Duodenal mucosa (tissue), 2 donors: ENCODE measurements at regions not wholly inside any gene's neighbourhood (a gene's known extent, or its start where the extent isn't known, plus 50 kb on each side); places are given as distances from the start of the nearest gene placed in this dataset.
"Not testable (repeated sequence)": the region's sequence is repeated elsewhere in the genome, so short reads cannot be mapped to it uniquely, and the experiment has no call there.

Experiments
- H3K27ac ChIP-seq: one replicate; pipeline ENCODE4 v1.7.0; 2013; ENCODE audit warnings: low read depth, low read length
- H3K27me3 ChIP-seq, 2 donors: one replicate each; pipeline ENCODE4 v1.7.0; 2013; ENCODE audit warnings: low read length in 2 of 2, control low read depth in 1 of 2; ENCODE audit not compliant: insufficient read depth in 2 of 2, control insufficient read depth in 1 of 2
- H3K36me3 ChIP-seq, 2 donors: one replicate each; pipeline ENCODE4 v1.7.0; 2013; ENCODE audit warnings: low read length in 2 of 2, control low read depth in 1 of 2; ENCODE audit not compliant: insufficient read depth in 2 of 2, control insufficient read depth in 1 of 2
- H3K4me1 ChIP-seq, 2 donors: one replicate each; pipeline ENCODE4 v1.7.0; 2013; ENCODE audit warnings: low read length in 2 of 2, control low read depth in 1 of 2; ENCODE audit not compliant: insufficient read depth in 2 of 2, control insufficient read depth in 1 of 2
- H3K4me3 ChIP-seq, 2 donors: one replicate each; pipeline ENCODE4 v1.7.0; 2013; ENCODE audit warnings: low read length in 2 of 2, low read depth in 1 of 2
- H3K9ac ChIP-seq, 2 donors: one replicate each; pipeline ENCODE4 v1.7.0; 2013; ENCODE audit warnings: low read length in 2 of 2, low read depth in 1 of 2
- H3K9me3 ChIP-seq, 2 donors: one replicate each; pipeline ENCODE4 v1.7.0; 2013; ENCODE audit warnings: low read length in 2 of 2, control low read depth in 1 of 2; ENCODE audit not compliant: control insufficient read depth in 1 of 2

DNA sequence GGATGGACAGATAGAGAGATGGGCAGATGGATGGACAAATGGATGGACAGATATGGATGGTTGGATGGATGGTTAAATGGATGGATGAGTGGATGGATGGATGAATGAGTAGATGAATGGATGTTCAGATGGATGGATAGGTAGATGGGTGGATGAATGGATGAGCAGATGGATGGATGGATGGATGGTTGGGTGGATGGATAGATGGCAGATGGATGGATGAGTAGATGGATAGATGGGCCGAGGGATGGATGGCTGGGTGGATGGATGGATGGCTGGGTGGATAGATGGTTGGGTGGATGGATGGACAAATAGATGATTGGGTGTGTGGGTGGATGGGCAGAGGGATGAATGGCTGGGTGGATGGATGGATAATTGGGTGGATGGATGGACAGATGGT, 98.9 kb upstream of the OTOS start:
- H3K27ac ChIP-seq: no peak overlapping the region

DNA sequence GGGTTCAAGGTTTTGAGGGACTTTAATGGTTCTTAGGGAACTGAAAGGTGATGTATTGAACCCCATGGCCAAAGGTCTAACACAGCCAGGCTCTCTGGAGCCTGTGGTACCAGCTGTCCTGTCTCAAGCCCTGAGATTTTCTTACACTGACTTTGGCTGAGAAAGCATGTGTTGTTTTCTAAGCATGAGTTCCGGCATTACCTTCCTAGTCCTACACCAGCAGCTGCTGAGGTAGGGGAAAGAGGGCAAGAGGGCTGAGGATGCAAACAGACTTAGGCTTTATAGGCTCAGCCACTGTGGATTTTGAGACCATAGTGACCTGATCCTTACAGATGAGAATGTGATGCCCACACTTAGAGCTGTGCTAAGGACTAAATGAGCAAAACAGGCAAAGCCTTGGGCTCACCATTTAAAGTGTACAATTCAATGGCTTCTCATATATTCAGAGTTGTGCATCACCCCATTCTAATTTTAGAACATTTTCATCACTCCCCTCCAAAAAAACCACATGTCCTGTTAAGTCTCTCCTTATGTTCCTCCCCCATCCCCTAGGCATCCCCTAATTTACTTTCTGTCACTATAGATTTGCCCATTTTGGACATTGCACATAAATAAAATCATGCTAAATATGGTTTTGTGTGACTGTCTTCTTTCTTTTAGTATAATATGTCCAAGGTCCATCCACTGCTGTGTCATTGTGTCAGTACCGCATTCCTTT, 99.7 kb upstream of the OTOS start:
- Histone ChIP-seq H3K36me3 (no peaks in the 10 kb centered on the region), H3K9me3 (no peaks in the 10 kb centered on the region), H3K4me1 (no peaks in the 10 kb centered on the region), H3K27me3 (peaks cover 0 to 3% of the 10 kb centered on the region in 2 donors), H3K27ac (no peak overlapping the region), H3K9ac (no peak overlapping the region), H3K4me3 (no peak overlapping the region)

More for the DNA sequence above, 98.9 kb upstream of the OTOS start:
- H3K4me1 ChIP-seq: no peaks in the 10 kb centered on the region
- no peaks in the 10 kb centered on the region for H3K36me3 ChIP-seq
- H3K9me3 ChIP-seq: no peaks in the 10 kb centered on the region
- no peak overlapping the region for H3K9ac ChIP-seq
- no peak overlapping the region for H3K4me3 ChIP-seq
- peaks cover 0 to 3% of the 10 kb centered on the region in 2 donors for H3K27me3 ChIP-seq

DNA sequence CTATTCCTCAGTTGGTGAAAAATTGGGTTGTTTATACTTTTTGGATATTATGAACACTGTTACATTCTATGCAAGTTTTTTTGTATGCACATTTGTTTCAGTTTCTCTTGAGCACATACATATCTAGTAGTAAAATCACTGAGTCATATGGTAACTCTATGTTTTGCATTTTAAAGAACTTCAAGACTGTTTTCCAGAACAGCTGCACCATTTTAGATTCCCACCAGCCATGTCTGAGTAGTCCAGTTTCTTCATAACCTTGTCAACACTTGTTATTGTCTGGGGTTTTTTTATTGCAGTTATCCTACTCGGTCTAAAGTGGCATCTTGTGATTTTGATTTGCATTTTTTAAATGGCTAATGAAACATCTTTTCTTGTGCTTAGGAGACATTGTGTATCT, 100.3 kb upstream of the OTOS start:
- Histone ChIP-seq H3K27ac (no peak overlapping the region), H3K4me1 (no peaks in the 10 kb centered on the region), H3K27me3 (peaks cover 0 to 3% of the 10 kb centered on the region in 2 donors), H3K9ac (no peak overlapping the region), H3K36me3 (no peaks in the 10 kb centered on the region), H3K9me3 (no peaks in the 10 kb centered on the region), H3K4me3 (no peak overlapping the region)

DNA sequence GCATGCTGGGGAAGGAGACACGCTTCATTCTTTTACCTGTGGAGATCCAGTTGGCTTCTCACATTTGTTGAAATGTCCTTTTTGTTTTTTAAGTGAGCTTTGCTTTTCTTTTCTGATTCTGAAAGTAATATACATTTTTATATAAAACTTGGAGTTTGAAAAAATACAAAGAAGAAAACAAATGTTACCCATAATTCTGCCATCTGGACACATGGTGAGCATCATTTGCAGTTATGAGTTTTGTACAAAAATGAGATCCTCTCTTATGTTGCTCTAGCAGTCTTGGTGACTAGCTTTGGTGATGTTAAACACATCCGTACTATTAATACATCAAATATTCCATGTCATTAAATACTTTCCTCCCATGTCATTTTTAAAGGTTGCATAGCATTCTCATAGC, 101.1 kb upstream of the OTOS start:
- Histone ChIP-seq H3K4me1 (no peaks in the 10 kb centered on the region), H3K27ac (no peak overlapping the region), H3K9ac (no peak overlapping the region), H3K36me3 (no peaks in the 10 kb centered on the region), H3K9me3 (no peaks in the 10 kb centered on the region), H3K27me3 (peaks cover 0 to 3% of the 10 kb centered on the region in 2 donors), H3K4me3 (no peak overlapping the region)

DNA sequence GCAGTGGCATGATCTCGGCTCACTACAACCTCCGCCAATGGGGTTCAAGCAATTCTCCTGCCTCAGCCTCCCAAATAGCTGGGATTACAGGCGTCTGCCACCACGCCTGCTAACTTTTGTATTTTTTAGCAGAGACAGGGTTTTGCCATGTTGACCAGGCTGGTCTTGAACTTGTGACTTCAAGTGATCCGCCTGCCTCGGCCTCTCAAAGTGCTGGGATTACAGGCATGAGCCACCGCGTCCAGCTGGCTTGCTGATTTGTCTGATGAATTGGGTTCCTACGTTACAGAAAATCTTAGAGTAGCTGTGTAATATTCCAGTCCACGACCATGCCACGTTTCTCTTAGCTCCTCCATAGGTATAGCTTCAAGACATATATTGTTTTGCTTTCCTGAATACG, 102.6 kb upstream of the OTOS start:
- H3K9ac ChIP-seq, H3K27me3 ChIP-seq, H3K36me3 ChIP-seq, H3K9me3 ChIP-seq, H3K4me3 ChIP-seq, H3K4me1 ChIP-seq, H3K27ac ChIP-seq: not testable (repeated sequence)

DNA sequence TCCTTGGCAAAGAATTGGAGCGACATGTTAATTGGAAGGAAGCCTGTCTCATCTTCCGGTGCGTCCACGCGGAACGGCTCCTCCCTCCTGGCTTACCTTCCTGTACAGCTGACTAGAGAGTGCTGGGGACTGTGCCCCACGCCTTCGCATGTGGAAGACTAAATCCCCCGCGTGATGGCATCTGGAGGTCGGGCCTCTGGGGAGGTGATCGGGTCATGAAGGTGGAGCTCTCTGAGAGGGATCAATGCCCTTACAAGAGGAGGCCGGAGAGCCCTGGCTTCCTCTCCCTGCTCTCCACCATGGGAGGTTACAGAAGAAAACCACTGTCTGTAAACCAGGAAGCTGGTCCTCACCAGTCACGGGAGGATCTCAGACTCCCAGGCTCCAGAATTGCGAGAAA, 104.1 kb upstream of the OTOS start:
- no peaks in the 10 kb centered on the region for H3K9me3 ChIP-seq
- no peaks in the 10 kb centered on the region for H3K27me3 ChIP-seq
- no peak overlapping the region for H3K27ac ChIP-seq
- no peak overlapping the region for H3K9ac ChIP-seq
- H3K4me1 ChIP-seq: no peaks in the 10 kb centered on the region
- no peak overlapping the region for H3K4me3 ChIP-seq
- H3K36me3 ChIP-seq: no peaks in the 10 kb centered on the region

DNA sequence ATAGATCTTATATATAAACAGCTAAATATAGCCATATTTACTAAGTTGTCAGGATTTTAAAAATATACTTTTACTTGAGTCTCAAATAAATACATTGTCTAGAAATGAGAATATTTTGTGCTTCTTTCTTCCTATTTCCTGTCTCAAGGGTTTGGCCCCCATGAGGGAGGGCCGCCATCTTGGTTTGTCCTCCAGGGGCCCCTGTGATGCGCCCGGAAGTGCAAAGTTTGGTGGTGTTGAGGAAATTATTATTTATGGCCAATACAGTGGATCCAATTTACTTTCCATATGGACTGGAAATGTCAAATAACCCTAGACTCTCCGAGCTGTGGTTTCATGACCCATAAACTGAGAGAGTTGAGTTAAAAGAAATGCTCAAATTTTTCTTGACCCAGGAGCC, 104.7 kb upstream of the OTOS start:
- Histone ChIP-seq H3K27ac (no peak overlapping the region), H3K36me3 (no peaks in the 10 kb centered on the region), H3K4me3 (no peak overlapping the region), H3K4me1 (no peaks in the 10 kb centered on the region), H3K9me3 (no peaks in the 10 kb centered on the region), H3K9ac (no peak overlapping the region), H3K27me3 (no peaks in the 10 kb centered on the region)

DNA sequence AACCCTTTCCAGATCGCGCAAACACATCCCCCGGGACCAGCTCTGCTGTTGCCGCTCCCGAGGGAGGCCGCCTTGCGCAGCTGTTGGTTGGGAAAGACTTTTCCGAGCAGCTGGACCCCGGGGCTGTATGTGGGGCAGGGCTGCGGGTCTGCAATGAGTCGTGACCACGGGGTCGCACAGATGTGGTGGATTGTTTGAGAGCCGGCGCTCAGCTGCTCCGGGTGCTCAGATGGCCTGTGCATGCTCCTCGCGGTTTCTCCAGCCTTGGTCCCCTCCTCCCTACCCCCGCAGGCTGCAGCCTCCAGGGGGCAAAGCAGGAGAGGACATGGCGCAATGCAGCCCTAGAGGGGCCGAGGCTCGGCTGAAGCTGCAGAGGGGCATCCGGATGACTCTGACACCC, 105.2 kb upstream of the OTOS start:
- no peak overlapping the region for H3K4me3 ChIP-seq
- no peaks in the 10 kb centered on the region for H3K36me3 ChIP-seq
- no peak overlapping the region for H3K9ac ChIP-seq
- no peaks in the 10 kb centered on the region for H3K9me3 ChIP-seq
- H3K4me1 ChIP-seq: peaks cover 4% of the 10 kb centered on the region in 2 donors
- H3K27ac ChIP-seq: no peak overlapping the region
- H3K27me3 ChIP-seq: no peaks in the 10 kb centered on the region

DNA sequence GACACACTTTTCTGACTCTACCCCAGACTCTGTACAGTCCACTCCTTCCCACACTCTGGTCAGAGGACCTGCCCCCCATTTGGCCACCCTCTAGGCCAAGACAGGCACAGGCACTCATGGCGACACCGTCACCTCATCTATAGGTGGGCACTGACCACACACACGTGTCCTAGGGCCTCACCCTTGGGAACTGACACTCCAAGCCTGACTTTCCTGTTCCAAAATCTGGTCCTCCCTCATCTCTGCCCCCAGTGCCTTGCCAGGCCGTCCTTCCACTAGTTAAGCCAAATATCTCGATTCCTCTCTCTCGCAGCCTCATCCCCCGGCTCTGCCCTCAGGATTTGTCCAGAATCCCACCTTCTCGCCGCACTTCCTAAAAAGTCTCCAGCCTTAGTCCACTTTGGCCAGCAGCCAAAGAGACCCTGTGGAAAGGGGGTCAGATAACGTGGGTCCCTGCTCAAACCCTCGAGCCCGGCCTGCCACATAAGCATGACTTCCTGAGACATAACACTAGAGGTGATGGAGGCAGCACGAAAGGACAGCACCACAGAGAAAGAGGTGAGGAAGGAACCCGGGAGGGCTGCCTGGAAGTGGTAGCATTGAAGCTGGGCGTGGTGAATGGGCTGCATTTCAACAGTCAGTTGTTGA, 105.8 kb upstream of the OTOS start:
- no peaks in the 10 kb centered on the region for H3K9me3 ChIP-seq
- H3K27me3 ChIP-seq: no peaks in the 10 kb centered on the region
- no peak overlapping the region for H3K9ac ChIP-seq
- peaks cover 10% of the 10 kb centered on the region in 2 donors for H3K4me1 ChIP-seq
- no peak overlapping the region for H3K27ac ChIP-seq
- no peaks in the 10 kb centered on the region for H3K36me3 ChIP-seq
- H3K4me3 ChIP-seq: no peak overlapping the region

DNA sequence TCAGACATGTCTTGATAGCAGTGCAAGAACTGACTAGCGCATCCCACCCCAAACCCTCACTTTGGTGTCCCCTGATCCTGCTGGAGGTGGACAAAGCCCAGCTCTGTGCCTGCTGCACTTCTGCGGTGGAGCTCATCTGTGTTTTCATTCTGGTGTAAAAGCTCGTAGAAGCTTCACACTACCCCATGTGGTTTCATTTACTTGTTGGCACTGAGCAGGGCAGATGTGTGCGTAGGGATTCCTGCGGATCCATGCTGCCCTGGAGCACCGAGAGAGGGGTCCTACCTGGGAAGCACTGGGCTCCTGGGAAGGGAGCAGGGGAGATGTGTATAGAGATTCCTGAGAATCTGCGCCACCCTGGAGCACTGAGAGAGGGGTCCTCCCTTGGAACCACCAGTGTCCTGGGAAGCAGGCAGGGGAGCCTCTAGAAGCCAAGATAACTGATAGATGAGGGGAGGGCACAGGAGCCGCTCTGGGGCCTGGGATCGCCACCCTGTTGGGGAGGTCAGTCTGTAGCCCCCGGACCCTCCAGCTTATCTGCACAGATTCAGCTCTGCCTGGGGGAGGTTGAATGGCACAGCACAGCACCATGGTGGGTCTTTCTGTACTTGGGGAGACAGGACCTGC, 106.9 kb upstream of the OTOS start:
- Histone ChIP-seq H3K27ac (no peak overlapping the region), H3K4me1 (peaks cover 10 to 15% of the 10 kb centered on the region in 2 donors), H3K4me3 (no peak overlapping the region), H3K36me3 (no peaks in the 10 kb centered on the region), H3K9ac (no peak overlapping the region), H3K9me3 (no peaks in the 10 kb centered on the region), H3K27me3 (peaks cover 0 to 2% of the 10 kb centered on the region in 2 donors)
